Activated CD4-positive, alpha-beta T cell treated with anti-CD3 and anti-CD28 coated beads for 1 hour (primary cell): ENCODE measurements at regions not wholly inside any gene's neighbourhood (a gene's known extent, or its start where the extent isn't known, plus 50 kb on each side); places are given as distances from the start of the nearest gene placed in this dataset.
"Not testable (repeated sequence)": the region's sequence is repeated elsewhere in the genome, so short reads cannot be mapped to it uniquely, and the experiment has no call there.

Experiments used
- DNase-seq: peaks from one replicate; pipeline ENCODE4 v3.0.0-alpha.2; 2020

GRCh38 chr2:87559001-87559400 is 188.9 kb upstream of the PLGLB2 start:
- DNase-seq = not testable (repeated sequence)

GRCh38 chr2:87559735-87560134 is 188.2 kb upstream of the PLGLB2 start:
- not testable (repeated sequence) for DNase-seq

- DNase-seq = not testable (repeated sequence)
Observed at GRCh38 chr2:87565116-87565515, 182.8 kb upstream of the PLGLB2 start.

- not testable (repeated sequence) for DNase-seq
Observed at GRCh38 chr2:87566531-87566930, 181.4 kb upstream of the PLGLB2 start.

GRCh38 chr2:87567093-87567492 is 180.8 kb upstream of the PLGLB2 start:
- not testable (repeated sequence) for DNase-seq

- DNase-seq = not testable (repeated sequence)
Observed at GRCh38 chr2:87567912-87568311, 180.0 kb upstream of the PLGLB2 start.

- not testable (repeated sequence) for DNase-seq
Observed at GRCh38 chr2:87568554-87569278, 179.2 kb upstream of the PLGLB2 start.

- not testable (repeated sequence) for DNase-seq
Observed at GRCh38 chr2:87569689-87570397, 178.0 kb upstream of the PLGLB2 start.

GRCh38 chr2:87571889-87572465 is 175.9 kb upstream of the PLGLB2 start:
- DNase-seq = not testable (repeated sequence)

- DNase-seq = not testable (repeated sequence)
Observed at GRCh38 chr2:87572906-87573305, 175.0 kb upstream of the PLGLB2 start.

- DNase-seq = not testable (repeated sequence)
Observed at GRCh38 chr2:87573386-87574192, 174.3 kb upstream of the PLGLB2 start.

- DNase-seq = not testable (repeated sequence)
Observed at GRCh38 chr2:87574193-87575119, 173.4 kb upstream of the PLGLB2 start.

- DNase-seq = not testable (repeated sequence)
Observed at GRCh38 chr2:87575138-87575537, 172.7 kb upstream of the PLGLB2 start.

GRCh38 chr2:87577358-87577757 is 170.5 kb upstream of the PLGLB2 start:
- not testable (repeated sequence) for DNase-seq

GRCh38 chr2:87582152-87582551 is 165.7 kb upstream of the PLGLB2 start:
- not testable (repeated sequence) for DNase-seq

GRCh38 chr2:87582579-87582978 is 165.3 kb upstream of the PLGLB2 start:
- not testable (repeated sequence) for DNase-seq

- not testable (repeated sequence) for DNase-seq
Observed at GRCh38 chr2:87583370-87583769, 164.5 kb upstream of the PLGLB2 start.

GRCh38 chr2:87583803-87584202 is 164.1 kb upstream of the PLGLB2 start:
- not testable (repeated sequence) for DNase-seq

- not testable (repeated sequence) for DNase-seq
Observed at GRCh38 chr2:87584268-87584906, 163.5 kb upstream of the PLGLB2 start.

GRCh38 chr2:87587934-87588333 is 160.0 kb upstream of the PLGLB2 start:
- DNase-seq = not testable (repeated sequence)

- not testable (repeated sequence) for DNase-seq
Observed at GRCh38 chr2:87592974-87593373, 154.9 kb upstream of the PLGLB2 start.
